ENCODE measurements at regions not wholly inside any gene's neighbourhood (a gene's known extent, or its start where the extent isn't known, plus 50 kb on each side); places are given as distances from the start of the nearest gene placed in this dataset.

DNA sequence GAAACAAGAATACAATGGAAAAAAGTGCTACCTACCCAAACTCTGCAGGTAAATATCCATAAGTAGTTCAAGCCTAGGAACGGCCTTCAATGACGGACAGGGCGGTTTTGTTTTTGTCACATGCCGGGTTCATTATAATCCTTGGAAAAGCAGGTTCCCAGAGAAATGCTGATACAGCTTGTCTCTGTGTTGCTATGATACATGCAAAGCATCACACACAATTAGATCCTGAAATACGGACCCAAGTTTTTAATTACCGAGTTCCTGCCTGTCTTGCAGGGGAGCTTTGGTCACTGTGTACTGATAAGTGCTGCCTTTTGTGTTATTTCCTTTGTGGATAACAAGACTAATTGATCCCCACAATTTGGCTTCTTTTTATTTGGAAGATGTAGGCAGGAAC, 217.4 kb downstream of the HAPSTR1 start:
- Histone ChIP-seq H3K4me1 (ENCODE audit: control insufficient read depth, insufficient read depth, low read length) (no peaks in the 10 kb centered on the region), H3K27ac (ENCODE audit: extremely low read depth, low read depth, low read length) (no peak overlapping the region), H3K9me3 (ENCODE audit: control insufficient read depth, insufficient read depth, low read depth, low read length) (no peaks in the 10 kb centered on the region), H3K36me3 (ENCODE audit: control insufficient read depth in 2 of 2, insufficient read depth in 1 of 2, low read length in 2 of 2) (no peaks in the 10 kb centered on the region), H3K4me3 (ENCODE audit: low read depth, low read length) (no peak overlapping the region)
- POLR2A ChIA-PET = no interaction called here
- TF ChIP-seq, protein P1, sequence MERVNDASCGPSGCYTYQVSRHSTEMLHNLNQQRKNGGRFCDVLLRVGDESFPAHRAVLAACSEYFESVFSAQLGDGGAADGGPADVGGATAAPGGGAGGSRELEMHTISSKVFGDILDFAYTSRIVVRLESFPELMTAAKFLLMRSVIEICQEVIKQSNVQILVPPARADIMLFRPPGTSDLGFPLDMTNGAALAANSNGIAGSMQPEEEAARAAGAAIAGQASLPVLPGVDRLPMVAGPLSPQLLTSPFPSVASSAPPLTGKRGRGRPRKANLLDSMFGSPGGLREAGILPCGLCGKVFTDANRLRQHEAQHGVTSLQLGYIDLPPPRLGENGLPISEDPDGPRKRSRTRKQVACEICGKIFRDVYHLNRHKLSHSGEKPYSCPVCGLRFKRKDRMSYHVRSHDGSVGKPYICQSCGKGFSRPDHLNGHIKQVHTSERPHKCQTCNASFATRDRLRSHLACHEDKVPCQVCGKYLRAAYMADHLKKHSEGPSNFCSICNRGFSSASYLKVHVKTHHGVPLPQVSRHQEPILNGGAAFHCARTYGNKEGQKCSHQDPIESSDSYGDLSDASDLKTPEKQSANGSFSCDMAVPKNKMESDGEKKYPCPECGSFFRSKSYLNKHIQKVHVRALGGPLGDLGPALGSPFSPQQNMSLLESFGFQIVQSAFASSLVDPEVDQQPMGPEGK (tag by site-specific recombination; IDR thresholded peaks at IDR 0.05) = no peak
- TF ChIP-seq ZEB2 (tag by site-specific recombination; IDR thresholded peaks at IDR 0.05) (no peak), KLF8 (tag by site-specific recombination; IDR thresholded peaks at IDR 0.05) (no peak), ZNF600 (tag by site-specific recombination; IDR thresholded peaks at IDR 0.05) (no peak), ZFP37 (tag by site-specific recombination; IDR thresholded peaks at IDR 0.05) (no peak), ZNF423 (tag by site-specific recombination; IDR thresholded peaks at IDR 0.05) (no peak), ZSCAN23 (tag by site-specific recombination; IDR thresholded peaks at IDR 0.05) (no peak), ZNF248 (tag by site-specific recombination; IDR thresholded peaks at IDR 0.05) (no peak), ZNF426 (tag by site-specific recombination; IDR thresholded peaks at IDR 0.05) (no peak), ZNF776 (tag by site-specific recombination; IDR thresholded peaks at IDR 0.05; ENCODE audit: borderline replicate concordance) (no peak), ZIC2 (tag by site-specific recombination; IDR thresholded peaks at IDR 0.05) (no peak), ZBTB20 (tag by site-specific recombination; IDR thresholded peaks at IDR 0.05) (no peak), ZNF530 (tag by site-specific recombination; IDR thresholded peaks at IDR 0.05; ENCODE audit: low read depth) (no peak), ZNF223 (tag by site-specific recombination; IDR thresholded peaks at IDR 0.05) (no peak)
- TF ChIP-seq, protein P2, sequence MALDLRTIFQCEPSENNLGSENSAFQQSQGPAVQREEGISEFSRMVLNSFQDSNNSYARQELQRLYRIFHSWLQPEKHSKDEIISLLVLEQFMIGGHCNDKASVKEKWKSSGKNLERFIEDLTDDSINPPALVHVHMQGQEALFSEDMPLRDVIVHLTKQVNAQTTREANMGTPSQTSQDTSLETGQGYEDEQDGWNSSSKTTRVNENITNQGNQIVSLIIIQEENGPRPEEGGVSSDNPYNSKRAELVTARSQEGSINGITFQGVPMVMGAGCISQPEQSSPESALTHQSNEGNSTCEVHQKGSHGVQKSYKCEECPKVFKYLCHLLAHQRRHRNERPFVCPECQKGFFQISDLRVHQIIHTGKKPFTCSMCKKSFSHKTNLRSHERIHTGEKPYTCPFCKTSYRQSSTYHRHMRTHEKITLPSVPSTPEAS (tag by site-specific recombination; IDR thresholded peaks at IDR 0.05) = no peak
- TF ChIP-seq, protein P3, sequence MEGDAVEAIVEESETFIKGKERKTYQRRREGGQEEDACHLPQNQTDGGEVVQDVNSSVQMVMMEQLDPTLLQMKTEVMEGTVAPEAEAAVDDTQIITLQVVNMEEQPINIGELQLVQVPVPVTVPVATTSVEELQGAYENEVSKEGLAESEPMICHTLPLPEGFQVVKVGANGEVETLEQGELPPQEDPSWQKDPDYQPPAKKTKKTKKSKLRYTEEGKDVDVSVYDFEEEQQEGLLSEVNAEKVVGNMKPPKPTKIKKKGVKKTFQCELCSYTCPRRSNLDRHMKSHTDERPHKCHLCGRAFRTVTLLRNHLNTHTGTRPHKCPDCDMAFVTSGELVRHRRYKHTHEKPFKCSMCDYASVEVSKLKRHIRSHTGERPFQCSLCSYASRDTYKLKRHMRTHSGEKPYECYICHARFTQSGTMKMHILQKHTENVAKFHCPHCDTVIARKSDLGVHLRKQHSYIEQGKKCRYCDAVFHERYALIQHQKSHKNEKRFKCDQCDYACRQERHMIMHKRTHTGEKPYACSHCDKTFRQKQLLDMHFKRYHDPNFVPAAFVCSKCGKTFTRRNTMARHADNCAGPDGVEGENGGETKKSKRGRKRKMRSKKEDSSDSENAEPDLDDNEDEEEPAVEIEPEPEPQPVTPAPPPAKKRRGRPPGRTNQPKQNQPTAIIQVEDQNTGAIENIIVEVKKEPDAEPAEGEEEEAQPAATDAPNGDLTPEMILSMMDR (tag by site-specific recombination; IDR thresholded peaks at IDR 0.05) = no peak
- CTCF ChIA-PET = no interaction called here

DNA sequence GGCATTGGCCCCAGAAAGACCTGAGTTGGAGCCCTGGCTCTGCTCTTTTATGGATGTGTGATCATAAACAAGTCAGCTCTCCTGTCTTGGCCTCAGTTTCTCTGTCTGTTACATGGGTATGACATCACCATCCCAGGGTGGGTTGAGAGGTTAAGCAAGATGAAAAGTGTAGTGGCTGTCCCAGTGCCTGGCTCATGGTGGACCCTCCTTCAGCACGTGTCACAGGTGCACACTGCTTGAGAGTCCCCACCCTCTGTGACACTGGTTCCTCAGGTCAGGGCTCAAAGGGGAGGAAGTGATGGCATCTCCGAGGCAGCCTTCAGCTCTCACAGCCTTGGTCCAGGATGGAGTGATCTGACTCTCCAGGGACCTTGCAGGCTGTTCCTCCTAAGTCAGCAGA, 218.4 kb downstream of the HAPSTR1 start:
- H3K36me3 ChIP-seq (ENCODE audit: control insufficient read depth in 2 of 2, insufficient read depth in 1 of 2, low read length in 2 of 2) = no peaks in the 10 kb centered on the region
- ChIA-PET POLR2A (no interaction called here), CTCF (no interaction called here)
- TF ChIP-seq WT1 (tag by site-specific recombination; IDR thresholded peaks at IDR 0.05) = no peak
- TF ChIP-seq, protein P4, sequence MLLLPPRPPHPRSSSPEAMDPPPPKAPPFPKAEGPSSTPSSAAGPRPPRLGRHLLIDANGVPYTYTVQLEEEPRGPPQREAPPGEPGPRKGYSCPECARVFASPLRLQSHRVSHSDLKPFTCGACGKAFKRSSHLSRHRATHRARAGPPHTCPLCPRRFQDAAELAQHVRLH (tag by site-specific recombination; IDR thresholded peaks at IDR 0.05) = no peak
- TF ChIP-seq GLIS1 (tag by site-specific recombination; IDR thresholded peaks at IDR 0.05) = no peak
- H3K4me1 ChIP-seq (ENCODE audit: control insufficient read depth, insufficient read depth, low read length) = no peaks in the 10 kb centered on the region
- H3K4me3 ChIP-seq (ENCODE audit: low read depth, low read length) = no peak overlapping the region
- H3K9me3 ChIP-seq (ENCODE audit: control insufficient read depth, insufficient read depth, low read depth, low read length) = no peaks in the 10 kb centered on the region
- H3K27ac ChIP-seq (ENCODE audit: extremely low read depth, low read depth, low read length) = no peak overlapping the region
